HT-29 (cell line): ENCODE measurements at regions not wholly inside any gene's neighbourhood (a gene's known extent, or its start where the extent isn't known, plus 50 kb on each side); places are given as distances from the start of the nearest gene placed in this dataset.

Source experiments
- DNase-seq: peaks from one replicate; pipeline ENCODE4 v3.0.0-alpha.2; 2015; ENCODE audit warnings: low spot score

DNA sequence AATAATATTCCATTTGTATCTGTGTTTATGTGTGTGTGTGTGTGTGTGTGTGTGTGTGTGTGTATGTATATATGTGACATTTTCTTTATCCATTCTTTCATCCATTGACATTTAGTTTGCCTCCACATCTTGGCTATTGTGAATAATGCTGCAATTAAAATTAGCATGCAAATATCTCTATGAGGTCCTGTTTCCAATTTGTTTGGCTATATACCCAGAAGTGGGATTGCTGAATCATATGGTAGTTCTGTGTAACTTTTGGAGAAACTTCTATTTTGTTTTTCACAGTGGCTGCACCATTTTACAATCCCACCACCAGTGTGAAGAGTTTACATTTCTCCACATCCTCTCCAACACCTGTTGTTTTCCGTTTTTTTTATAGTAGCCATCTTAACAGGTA, 53.1 kb downstream of the CH25H start:
- no peak for DNase-seq

DNA sequence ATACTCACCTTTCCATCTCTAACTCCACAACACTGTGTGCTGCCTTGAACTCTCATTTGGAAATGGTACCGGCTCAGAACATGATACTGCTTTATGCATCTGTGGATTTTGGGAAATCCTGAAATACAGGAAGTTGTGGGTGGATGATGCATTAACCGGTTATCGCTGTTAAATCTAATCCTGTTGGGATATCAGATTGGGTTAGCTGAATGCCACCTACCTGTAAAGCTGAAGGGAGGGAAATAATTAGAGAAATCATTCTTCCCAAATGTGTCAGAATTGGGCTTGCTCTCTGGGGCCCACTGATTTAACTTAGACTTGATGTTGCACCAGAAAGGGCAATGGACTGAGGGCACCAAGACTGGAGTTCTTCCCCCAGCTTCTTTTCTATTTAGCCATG, 54.0 kb downstream of the CH25H start:
- DNase-seq, result no peak

DNA sequence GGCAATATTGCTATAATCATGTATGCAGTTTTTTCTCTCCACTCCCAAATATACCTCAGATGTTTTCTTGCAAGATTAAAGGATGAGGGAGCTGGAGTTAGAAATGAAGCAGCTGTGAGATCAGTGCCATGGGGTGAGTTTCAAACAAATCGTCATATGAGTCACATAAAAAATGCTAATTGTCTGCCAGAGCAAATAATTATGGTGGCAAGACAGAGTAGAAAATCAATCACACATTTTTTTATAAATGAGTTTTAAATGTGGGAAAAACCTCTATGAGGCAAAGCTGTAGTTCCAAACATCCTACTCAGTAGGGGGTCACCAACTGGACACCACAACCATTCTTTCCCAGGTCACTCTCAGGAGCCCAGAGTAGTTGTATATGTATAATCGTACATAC, 55.3 kb downstream of the CH25H start:
- DNase-seq, result no peak

DNA sequence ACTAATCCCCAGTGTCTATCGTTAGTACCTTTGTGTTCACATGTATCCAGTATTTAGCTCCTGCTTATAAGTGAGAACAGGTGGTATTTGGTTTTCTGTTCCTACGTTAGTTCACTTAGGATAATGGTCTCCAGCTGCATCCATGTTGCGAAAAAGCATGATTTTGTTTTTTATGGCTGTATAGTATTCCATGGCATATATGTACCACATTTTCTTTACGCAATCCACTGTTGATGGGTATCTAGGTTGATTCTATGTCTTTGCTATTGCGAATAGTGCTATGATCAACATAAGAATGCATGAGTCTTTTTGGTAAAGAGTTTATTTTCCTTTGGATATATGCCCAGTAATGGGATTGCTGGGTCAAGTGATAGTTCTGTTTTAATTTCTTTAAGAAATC, 59.1 kb downstream of the CH25H start:
- DNase-seq, result no peak

DNA sequence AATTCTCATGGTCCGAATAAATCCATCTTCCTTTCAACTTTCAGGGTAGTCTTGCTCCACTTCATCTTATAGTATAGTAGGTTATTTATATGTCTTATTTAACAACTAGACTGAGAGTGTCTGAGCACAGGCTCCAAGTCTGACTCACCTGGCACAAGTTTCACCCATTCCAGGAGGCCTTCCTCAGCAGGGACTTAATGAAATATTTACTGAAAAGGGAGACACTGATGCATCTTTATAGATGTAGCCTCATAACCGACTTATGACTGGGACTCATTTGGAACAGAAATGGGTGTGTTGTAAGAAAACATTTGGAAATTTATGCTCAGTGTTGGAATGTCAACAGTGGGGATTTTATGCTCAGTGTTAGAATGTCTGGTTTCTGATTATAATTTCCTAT, 59.9 kb downstream of the CH25H start:
- DNase-seq, result no peak

DNA sequence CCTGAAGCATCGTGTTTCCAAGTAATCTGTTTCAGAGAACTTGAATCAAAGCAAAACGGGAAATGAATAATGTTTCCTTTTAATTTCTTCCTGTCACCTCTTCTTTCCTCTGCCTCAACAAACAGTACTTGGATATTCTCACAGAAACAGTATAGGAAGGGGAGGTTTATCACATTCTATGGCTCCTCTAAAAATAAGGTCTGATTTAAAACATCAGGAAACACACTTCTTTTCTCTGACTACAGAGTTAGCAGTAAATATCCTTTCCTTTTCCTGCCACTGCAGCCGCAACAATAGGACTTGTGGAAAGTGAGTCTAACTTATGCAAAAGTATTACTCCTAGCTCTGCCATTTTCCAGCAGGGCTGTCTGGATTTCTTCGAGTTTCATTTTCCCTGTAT, 62.3 kb downstream of the CH25H start:
- DNase-seq, result no peak

DNA sequence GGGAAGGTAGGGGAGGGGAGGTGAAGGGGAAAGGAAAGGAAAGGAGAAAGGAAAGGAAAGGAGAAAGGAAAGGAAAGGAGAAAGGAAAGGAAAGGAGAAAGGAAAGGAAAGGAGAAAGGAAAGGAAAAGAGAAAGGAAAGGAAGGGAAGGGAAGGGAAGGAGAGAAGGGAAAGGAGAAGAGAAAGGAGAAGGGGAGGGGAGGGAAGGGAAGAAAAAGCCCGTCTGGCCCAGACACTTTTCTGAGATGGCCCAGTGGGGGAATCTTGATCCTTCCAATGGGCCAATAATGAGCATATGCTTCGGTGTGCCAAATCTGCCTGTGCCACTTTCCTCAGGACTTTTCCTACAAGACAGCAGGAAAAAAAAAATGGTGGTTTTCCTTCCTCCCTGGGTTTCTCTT, 64.5 kb downstream of the CH25H start:
- DNase-seq, result no peak

DNA sequence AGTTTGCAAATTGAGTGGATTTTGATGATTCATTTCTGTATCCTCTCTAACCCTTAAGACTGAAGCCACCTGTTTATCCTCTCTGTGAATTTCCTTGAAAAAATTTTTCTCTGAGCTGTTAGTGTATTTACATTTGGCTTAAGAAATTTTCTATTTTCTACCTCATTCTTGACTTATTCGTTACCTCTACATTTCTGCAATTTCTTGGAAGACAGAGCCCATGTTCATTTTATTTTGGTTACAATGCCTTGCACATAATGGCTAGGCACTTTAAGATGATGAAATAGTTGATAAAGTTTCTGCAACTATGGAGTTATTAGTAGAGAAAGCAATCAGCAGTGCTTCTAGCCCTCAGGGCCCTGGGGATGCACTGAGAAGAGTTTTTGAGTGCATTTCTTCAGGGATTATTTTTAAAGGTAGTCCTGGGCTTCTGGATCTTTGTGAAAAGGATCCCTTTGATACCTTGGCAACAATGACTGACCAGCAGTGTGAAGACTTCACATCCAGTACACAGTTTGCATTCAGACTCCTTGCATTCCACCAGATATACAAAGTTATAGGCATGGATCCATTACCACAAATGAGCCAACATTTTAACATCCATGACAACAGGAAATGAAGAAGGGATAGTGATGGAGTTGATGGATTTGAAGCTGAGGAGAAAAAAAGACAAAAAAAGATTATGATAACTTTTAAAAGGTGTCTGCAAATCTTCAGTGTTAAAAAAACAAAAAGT, 68.2 kb downstream of the CH25H start:
- no peak for DNase-seq

DNA sequence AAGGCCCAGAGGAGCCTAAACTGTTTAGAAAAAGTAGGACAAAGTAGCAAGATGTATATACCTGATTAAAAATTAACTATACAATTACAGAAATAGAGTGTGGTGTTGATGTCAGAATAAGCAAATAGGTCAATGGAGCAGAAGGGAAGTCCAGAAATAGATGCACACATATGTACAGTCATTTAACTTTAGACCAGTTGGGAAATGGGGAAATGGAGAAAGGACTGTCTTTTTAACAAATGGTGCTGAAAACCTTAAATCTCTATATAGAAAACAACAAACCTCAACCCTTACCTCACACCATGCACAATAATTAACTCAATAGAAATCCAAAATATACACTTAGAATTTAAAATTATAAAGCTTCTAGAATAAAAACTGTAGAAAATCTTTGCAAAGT, 72.2 kb downstream of the CH25H start:
- no peak for DNase-seq

DNA sequence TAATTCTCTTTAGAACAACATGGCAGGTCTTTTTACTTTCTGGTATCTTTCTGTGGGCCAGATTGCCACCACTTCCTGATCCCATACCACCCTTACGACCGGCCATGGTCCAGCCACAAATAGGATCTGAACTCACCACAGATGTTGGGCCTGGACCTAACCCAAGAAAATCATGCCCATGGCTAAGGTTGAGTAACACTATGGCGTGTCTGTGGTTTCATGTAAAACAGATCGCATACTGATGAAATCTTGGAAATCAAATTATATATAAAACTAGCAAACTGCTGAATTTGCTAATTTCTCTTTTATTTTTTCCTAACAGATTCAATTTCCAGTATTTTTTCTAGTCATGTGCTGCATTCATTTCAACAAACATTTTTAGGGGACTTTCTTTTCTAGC, 77.2 kb downstream of the CH25H start:
- no peak for DNase-seq

DNA sequence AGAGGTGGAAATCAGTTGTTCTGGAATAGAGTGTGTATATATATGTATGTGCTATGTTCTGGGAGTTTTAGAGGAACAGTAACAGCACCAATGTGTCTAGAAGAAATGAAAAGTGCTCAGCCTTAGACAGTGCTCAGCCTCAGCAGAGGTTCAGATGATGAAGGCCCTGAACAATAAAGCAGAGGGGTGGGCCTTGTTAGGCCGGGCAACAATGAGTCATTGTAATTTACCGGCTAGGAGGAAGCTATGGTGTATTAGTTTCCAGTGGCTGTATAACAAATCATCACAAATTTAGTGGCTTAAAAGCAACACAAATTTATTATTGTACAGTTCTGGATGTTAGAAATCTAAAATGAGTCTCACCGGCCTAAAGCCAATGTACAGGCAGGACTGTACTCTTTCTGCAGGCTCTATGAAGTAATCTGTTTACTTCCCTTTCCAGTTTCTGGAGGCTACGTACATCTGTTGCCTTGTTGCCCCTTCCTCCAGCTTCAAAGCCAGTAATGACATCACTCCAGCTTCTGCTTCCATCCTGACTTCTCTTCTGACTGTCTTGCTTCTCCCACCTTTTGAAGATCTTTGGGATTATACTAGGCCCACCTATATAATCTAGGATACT, 84.6 kb downstream of the CH25H start:
- peak; percentile 4 for DNase-seq

DNA sequence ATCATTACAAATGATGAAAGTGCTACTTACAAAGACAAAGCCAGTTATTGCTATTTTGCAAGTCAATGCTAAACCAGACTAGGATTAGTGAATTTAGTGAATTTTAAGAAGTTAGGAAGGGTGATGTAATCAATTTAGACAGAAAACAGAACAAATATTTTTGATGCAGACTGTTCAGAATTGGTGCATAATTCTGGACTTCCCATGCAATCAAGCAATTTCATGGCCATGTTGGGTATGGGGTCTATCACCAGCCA, 85.4 kb downstream of the CH25H start:
- DNase-seq, result no peak

DNA sequence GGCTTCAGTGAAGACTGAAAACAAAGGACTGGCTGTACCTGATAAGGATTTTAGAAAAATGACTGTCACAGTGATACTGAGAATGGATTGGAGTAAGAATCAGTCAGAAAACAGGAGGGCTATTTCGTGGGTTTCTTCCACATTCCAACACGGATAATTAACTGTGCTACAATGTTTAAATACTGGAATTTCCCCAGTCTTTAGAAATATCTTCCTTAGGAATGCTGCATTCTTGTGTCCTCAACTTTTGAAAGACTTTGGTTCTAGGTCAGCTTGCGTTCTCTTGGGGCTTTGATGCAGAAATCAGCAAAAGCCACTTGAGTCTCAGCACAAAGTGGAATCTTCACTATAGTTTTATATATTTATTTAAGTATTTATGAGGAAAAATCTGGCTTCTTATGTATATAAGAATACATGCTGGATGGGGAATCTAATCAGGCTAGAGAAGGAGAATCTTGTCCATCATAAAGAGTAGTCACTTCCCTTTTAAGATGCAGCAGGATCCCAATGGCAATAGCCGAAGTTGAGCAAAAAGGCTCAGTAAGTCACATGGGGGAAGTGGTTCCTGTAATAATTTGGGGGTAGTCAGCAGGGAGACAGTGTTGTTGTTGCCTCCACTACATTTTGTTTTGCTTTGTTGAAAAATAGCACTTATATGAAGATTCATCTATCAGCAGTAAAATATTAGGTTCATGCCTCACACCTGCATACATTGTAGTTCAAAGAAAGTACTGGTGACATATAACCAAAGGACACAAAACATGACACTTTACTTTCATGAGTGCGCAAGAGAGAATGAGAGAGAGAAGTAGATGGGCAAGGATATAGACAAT, 86.0 kb downstream of the CH25H start:
- DNase-seq, result no peak

DNA sequence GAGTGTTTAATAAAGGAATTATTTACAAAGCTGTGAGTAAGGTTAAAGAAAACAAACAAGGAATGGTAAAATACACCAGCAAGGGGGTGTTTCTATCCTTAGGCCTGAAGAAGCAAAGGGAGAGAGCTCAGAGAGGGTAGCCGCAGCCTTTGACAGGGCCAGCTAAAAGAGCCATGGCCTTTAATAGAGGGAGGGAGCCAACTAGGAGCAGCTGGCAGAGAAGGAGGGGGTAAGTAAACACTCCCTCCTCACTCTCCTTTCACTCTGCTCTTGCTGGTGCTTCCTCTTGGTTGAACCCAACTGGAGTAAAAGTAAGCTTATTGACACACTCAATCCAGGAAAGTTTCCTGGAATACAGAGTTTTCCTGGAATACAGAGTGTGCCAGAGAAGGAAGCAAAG, 87.5 kb downstream of the CH25H start:
- DNase-seq, result no peak

DNA sequence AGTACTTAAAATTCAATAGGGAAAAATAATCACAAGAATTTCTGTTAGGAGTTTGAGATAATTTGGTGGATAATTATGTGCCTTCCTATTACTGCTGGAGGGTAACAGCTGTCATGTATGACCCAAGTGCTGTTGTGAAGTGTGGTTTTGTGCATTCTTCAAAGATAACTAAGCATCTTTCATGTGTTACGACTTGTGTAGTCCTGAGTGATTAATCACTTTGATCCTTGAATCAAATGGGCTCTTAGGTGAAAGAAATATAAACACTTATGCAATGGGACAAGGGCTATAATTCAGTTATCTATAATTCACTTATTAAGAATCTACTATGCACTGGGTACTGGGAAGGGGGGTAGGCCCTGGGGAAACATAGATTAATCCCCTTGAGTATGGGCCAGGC, 89.0 kb downstream of the CH25H start:
- DNase-seq, result no peak

DNA sequence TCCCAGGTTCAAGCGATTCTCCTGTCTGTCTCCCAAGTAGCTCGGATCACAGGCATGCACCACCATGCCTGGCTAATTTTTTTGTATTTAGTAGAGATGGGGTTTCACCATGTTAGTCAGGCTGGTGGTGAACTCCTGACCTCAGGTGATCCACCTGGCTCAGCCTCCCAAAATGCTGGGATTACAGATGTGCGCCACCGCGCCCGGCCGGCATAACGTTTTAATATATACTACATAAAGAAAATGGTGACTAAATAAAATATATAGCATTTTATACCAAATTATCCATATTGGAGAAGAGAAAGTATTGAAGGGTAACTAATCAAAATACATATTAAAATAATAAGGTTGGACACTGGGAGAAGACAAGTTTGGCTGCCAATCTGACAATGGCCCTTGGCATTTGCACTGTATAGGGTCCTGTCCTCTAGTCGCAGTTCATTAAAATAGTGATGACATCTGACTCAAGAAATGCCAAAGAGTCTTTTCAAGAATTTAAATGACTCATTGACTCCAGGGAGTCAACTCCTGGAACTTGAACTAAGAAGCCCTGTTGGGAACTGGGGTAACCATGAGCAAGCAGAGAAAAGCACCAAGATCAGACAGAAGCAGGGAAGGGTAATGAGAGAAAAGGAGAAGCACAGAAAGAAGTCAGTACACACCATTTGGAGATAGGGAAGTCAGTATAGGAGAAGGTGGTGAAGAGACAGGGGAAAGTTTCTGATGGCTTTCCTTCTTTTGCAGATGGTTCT, 91.1 kb downstream of the CH25H start:
- no peak for DNase-seq

DNA sequence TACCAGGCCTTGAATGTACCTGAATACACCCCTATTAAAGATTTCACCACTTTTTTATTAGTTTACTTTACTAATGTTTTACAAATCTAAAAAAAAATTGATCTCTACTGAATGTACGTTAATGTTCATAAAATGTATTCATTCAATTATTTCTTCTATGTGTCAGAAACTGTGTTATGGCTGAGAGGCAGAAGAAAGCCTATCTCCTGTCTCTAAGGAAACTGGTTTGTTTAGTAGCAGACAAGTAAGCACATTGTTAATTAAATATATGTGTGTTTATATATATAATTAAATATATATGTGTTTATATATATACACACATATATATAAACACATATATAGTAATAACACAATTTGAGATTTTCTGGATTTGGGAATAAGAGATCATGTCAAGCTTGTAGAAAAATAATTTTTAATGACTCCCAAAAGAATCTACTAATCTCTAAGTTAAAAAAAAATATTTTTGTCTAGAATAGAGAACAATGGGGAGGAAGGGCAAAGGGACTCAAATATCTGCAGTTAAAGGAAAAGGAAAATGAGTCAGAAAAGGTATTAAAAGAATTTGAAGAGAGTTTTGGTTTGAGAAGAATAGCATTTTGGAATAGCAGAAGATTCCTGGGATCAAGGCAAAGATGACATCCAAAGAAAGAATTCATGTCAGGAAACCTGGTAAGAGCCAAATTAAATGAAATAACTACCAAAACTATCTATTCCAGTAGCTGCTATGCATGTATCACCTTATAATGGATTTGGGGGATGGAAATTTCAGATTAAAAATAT, 92.1 kb downstream of the CH25H start:
- no peak for DNase-seq

DNA sequence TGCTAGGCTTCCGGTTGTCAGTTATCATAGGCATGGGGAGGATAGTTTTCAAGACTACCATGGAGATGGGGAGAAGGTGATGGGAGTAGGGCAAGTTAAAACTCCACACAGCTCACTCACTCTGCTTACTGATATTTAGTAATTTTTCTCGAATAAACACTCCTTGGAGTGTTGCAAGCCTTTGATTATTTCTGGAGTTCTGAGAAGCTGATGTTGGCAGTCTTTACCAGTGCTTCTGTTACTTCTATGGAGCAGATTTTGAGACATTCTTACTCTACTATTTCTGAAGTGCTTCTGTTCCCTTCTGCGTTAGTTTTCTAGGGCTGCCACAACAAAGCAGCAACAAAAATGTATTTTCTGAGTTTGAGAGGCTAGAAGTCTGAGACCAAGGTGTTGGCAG, 104.4 kb downstream of the CH25H start:
- no peak for DNase-seq

DNA sequence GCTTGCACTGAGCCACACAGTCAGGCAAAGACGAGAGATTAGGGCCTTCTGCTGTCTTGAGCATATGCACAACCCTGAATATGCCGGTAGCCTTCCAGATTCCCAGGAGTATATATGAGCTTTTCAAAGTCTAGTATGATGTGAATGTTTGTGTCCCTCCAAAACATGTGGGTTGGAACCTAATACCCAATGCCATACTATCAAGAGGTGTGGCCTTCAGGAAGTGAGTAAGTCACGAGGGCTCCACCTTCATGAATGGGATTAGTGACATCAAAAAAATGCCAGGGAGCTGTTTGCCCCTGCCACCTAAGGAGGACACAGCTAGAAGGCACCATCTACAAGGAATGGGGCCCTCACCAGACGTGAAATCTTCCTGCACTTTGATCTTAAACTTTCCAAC, 105.2 kb downstream of the CH25H start:
- no peak for DNase-seq

DNA sequence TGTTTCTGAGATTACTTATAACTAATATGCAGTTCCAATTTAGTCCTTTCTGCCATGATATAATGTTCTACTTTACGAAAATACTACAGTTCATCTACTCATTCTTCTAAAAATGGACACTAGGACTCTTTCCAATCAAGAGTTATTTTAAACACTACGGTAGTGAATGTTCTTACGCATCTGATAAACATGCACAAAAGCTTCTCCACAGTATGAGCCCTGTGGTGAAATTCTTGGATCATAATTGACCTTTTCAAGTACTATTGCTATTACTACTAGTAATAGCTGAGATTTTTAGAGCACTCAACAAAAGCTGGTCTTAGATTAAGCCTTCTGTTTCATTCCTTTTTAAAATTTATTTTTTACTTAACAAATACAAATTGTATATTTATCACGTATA, 106.4 kb downstream of the CH25H start:
- no peak for DNase-seq

DNA sequence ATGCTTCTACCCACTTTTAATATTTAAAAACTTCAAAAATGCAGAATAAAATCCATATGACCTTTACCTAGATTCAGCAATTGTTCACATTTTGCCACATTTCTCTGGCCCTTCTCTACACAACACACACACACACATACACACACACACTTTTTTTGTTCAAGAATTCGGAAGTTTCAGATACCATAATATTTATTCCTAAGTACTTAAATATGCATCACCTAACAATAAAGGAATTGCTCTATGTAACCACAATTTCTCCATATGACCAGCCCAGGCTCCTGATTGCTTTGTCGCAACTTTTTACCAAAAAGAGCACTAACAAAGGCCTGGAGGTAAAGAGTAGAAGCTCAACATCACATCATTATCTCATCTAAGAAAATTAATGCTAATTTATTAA, 106.6 kb downstream of the FAS start:
- no peak for DNase-seq
